ENCODE measurements at regions not wholly inside any gene's neighbourhood (a gene's known extent, or its start where the extent isn't known, plus 50 kb on each side); places are given as distances from the start of the nearest gene placed in this dataset.
A peak's percentile ranks its signal among the peaks of the same experiment; 100 is the strongest.

DNA sequence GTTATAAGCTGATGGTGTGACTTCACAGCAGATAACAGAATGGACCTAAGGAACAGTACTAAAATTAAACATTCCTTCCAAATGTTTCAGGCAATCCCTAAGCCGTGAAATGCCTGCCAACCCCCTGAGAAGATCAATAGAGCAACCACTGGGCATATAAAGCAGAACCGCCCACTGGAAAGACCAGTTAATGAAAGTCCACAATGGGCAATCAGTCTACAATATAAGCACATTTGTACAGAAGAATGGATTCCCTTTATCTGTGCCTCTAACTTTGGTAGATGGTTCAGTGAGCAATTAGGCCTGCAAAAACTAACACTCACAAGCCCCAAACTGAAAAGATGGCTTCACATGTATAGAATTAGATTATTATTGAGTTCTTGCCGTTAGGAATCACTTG is 286.6 kb downstream of the UBE3D start:
- no peak for FAIRE-seq
- no peaks in the 10 kb centered on the region for H3K27me3 ChIP-seq (ENCODE audit: control insufficient read depth, insufficient read depth, low read length)
- no peak for TF ChIP-seq CTCF (IDR thresholded peaks at IDR 0.05; ENCODE audit: insufficient read depth, low read length, severe bottlenecking)

GRCh38 chr6:82780334-82780733 is 285.3 kb downstream of the UBE3D start:
- TF ChIP-seq CTCF (IDR thresholded peaks at IDR 0.05; ENCODE audit: insufficient read depth, low read length, severe bottlenecking) = no peak
- no peak for DNase-seq (ENCODE audit: low read depth)
- H3K36me3 ChIP-seq (ENCODE audit: control insufficient read depth, insufficient read depth, low read length) = no peaks in the 10 kb centered on the region
- FAIRE-seq = no peak
- H3K4me3 ChIP-seq (ENCODE audit: low read depth, low read length) = no peak overlapping the region
- H3K27me3 ChIP-seq (ENCODE audit: control insufficient read depth, insufficient read depth, low read length) = peaks cover 2% of the 10 kb centered on the region

More for the DNA sequence above, 286.6 kb downstream of the UBE3D start:
- Histone ChIP-seq H3K36me3 (ENCODE audit: control insufficient read depth, insufficient read depth, low read length) (no peaks in the 10 kb centered on the region), H3K4me3 (ENCODE audit: low read depth, low read length) (no peak overlapping the region)
- DNase-seq (ENCODE audit: low read depth) = no peak

DNA sequence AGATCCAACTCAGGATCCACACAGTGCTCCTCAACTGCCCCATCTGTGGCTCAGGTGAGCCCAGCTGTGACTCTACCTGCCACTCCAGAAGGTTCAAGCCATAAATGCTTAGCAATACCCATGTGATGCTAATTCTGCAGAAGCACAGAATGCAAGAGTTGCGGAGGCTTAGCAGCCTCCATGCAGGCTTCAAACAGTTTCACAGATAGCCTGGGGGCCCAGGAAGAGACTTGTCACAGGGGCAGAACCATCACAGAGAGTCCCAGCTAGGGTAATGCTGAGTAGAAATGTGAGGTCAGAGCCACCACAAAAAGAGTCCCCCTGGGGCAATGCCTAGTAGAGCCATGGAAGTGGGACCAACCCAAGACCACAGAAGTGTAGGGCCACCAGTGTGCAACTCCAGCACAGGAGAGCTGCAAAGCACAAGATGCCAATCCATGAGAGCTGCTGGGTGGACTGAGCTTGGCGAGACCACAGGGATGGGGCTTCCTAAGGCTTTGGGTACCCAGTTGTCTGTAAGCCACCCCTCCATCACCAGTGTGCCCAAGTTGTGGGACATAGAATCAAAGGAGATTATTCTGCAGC is 283.9 kb downstream of the UBE3D start:
- FAIRE-seq = no peak
- no peak for TF ChIP-seq CTCF (IDR thresholded peaks at IDR 0.05; ENCODE audit: insufficient read depth, low read length, severe bottlenecking)
- DNase-seq (ENCODE audit: low read depth) = no peak
- Histone ChIP-seq H3K36me3 (ENCODE audit: control insufficient read depth, insufficient read depth, low read length) (no peaks in the 10 kb centered on the region), H3K4me3 (ENCODE audit: low read depth, low read length) (no peak overlapping the region), H3K27me3 (ENCODE audit: control insufficient read depth, insufficient read depth, low read length) (peaks cover 2% of the 10 kb centered on the region)

DNA sequence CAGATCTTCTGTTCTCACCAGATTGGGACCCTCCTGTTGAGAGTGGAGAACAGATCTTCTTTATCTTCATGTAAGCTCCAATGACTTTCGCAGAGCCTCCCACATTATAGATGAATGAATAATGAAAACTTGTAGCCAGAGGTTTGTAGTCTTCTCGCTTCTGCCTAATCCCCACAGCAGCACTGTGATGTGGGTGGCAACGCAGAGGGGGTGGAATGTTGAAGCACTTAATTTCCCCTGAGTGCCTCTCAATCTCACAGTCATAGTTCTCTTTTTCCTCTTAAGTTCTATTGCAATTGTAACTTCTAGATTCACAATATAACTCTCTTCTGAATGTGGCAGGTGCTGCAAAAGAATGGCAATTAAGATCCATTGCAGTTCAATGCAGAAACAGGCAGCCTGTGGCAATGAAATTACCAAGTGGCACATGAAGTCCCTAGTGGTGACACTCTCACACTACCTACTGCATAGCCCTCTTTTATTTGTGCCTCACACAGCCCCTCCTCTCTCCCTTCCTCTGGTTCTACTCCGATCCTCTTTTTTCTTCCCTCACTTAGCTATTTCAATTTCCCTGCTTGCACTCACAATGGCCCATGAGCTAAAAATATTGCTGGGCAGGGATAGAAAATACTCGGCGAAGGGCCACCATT is 281.9 kb downstream of the UBE3D start:
- H3K36me3 ChIP-seq (ENCODE audit: control insufficient read depth, insufficient read depth, low read length) = no peaks in the 10 kb centered on the region
- H3K27me3 ChIP-seq (ENCODE audit: control insufficient read depth, insufficient read depth, low read length) = peaks cover 7% of the 10 kb centered on the region
- DNase-seq (ENCODE audit: low read depth) (no peak), FAIRE-seq (no peak)
- TF ChIP-seq CTCF (IDR thresholded peaks at IDR 0.05; ENCODE audit: insufficient read depth, low read length, severe bottlenecking) = peak; percentile 35
- H3K4me3 ChIP-seq (ENCODE audit: low read depth, low read length) = no peak overlapping the region

GRCh38 chr6:82785206-82785605 is 280.4 kb downstream of the UBE3D start:
- H3K27me3 ChIP-seq (ENCODE audit: control insufficient read depth, insufficient read depth, low read length) = peaks cover 8% of the 10 kb centered on the region
- no peak for FAIRE-seq

More at GRCh38 chr6:82785206-82785605, 280.4 kb downstream of the UBE3D start:
- H3K36me3 ChIP-seq (ENCODE audit: control insufficient read depth, insufficient read depth, low read length) = no peaks in the 10 kb centered on the region
- no peak for TF ChIP-seq CTCF (IDR thresholded peaks at IDR 0.05; ENCODE audit: insufficient read depth, low read length, severe bottlenecking)
- DNase-seq (ENCODE audit: low read depth) = no peak
- H3K4me3 ChIP-seq (ENCODE audit: low read depth, low read length) = no peak overlapping the region
